Activated CD8-positive, alpha-beta T cell treated with anti-CD3 and anti-CD28 coated beads, Interleukin-2, amount 10 ng/mL, durations not matched to agents 7 days and 5 days (primary cell): ENCODE measurements at regions not wholly inside any gene's neighbourhood (a gene's known extent, or its start where the extent isn't known, plus 50 kb on each side); places are given as distances from the start of the nearest gene placed in this dataset. TPM values are rescaled to one million over a fixed set of nuclear protein-coding genes. Genes with fewer than 3 reads are reported as not detected.

Experiments used
- ATAC-seq: fragments of 150-1000 bp; cut with Tn5 transposase; one replicate; pipeline ENCODE4 v1.10.0; 2021; ENCODE audit warnings: moderate library complexity
- CTCF ChIA-PET: fragments of 350-600 bp; sonication (Branson Sonifier 250); formaldehyde crosslinking; loops from one replicate; lab custom pipeline; 2021; ENCODE audit warnings: antibody characterized with exemption; lab: Charles Lee
- POLR2A ChIA-PET: fragments of 350-600 bp; sonication (Branson Sonifier 250); formaldehyde crosslinking; loops from one replicate; lab custom pipeline; 2021; ENCODE audit warnings: antibody characterized with exemption; lab: Charles Lee
- DNase-seq: peaks from one replicate; pipeline ENCODE4 v3.0.0-alpha.2; 2020
- H3K27ac Mint-ChIP-seq: one replicate; pipeline ENCODE4 v1.8.0; 2021; ENCODE audit warnings: mild to moderate bottlenecking, mixed read lengths
- H3K27me3 Mint-ChIP-seq: one replicate; pipeline ENCODE4 v1.8.0; 2021; ENCODE audit warnings: low read depth, mixed read lengths
- H3K36me3 Mint-ChIP-seq: one replicate; pipeline ENCODE4 v1.8.0; 2021; ENCODE audit warnings: low read depth, mixed read lengths
- H3K4me1 Mint-ChIP-seq: one replicate; pipeline ENCODE4 v1.8.0; 2021; ENCODE audit warnings: low read depth, mixed read lengths
- H3K4me3 Mint-ChIP-seq: one replicate; pipeline ENCODE4 v1.8.0; 2021; ENCODE audit warnings: mild to moderate bottlenecking, mixed read lengths
- H3K9me3 Mint-ChIP-seq: one replicate; pipeline ENCODE4 v1.8.0; 2022; ENCODE audit warnings: mixed read lengths; ENCODE audit not compliant: insufficient read depth
- microRNA-seq: library from miRNA; unstranded; fragments of <30 nt; microRNA quantifications from one replicate; pipeline ENCODE4 v1.2.0, GENCODE V29; 2022

DNA sequence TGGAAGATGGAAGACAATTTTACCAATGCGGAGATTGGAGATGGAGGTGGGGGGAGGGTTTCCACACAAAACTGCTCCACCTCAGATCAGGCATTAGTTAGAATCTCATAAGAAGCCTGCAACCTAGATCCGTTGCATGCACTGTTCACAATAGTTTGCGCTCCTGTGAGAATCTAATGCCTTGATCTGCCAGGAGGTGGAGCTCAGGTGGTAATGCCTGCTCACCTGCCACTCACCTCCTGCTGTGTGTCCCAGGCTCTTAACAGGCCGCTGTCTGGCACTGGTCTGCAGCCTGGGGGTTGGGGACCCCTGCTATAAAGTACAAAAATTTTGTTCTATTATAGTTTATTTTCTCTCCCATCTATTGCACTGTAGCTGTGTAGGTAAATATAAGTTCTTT is 84.9 kb upstream of the FOXG1 start:
- no peak overlapping the region for H3K4me3 Mint-ChIP-seq
- POLR2A ChIA-PET: no interaction called here
- H3K4me1 Mint-ChIP-seq: no peaks in the 10 kb centered on the region
- no peaks in the 10 kb centered on the region for H3K27me3 Mint-ChIP-seq
- CTCF ChIA-PET: no interaction called here
- no peak overlapping the region for H3K27ac Mint-ChIP-seq
- H3K9me3 Mint-ChIP-seq: peaks cover 5% of the 10 kb centered on the region
- no peak for ATAC-seq
- DNase-seq: no peak
- H3K36me3 Mint-ChIP-seq: no peaks in the 10 kb centered on the region

DNA sequence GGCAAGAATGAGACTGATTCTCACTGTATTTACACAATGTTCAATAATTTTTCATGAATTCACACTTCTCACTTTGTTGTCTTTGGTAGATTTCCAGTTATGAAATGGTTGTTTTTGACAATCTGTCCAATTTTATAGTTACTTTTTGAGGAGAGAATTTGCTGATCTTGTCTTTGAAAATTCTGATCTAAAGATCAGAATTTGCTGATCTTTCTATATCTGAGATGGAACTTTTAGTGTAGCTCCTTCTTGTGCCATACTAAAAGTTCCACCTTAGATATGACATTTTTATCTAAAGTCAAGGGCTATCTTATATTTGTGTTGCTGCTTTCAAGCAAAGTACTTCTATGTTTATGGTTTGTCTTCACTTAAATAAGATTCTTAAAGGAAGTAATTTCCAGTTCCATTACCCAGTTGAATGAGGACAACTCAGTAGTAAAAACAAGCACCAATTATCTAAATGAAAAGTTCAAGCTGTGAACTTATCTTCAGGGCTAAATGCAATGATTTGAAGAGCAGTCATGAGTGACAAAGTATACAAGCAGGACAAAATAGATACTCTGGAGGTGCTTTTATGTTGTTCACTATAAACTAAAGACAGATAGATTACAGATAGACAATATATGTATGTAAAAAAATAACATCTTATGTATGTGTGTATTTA is 76.4 kb upstream of the FOXG1 start:
- ChIA-PET POLR2A (no interaction called here), CTCF (no interaction called here)
- no peaks in the 10 kb centered on the region for H3K27me3 Mint-ChIP-seq
- H3K4me3 Mint-ChIP-seq: no peak overlapping the region
- peaks cover 5% of the 10 kb centered on the region for H3K9me3 Mint-ChIP-seq
- no peaks in the 10 kb centered on the region for H3K36me3 Mint-ChIP-seq
- no peak overlapping the region for H3K27ac Mint-ChIP-seq
- no peaks in the 10 kb centered on the region for H3K4me1 Mint-ChIP-seq
- DNase-seq (no peak), ATAC-seq (no peak)

DNA sequence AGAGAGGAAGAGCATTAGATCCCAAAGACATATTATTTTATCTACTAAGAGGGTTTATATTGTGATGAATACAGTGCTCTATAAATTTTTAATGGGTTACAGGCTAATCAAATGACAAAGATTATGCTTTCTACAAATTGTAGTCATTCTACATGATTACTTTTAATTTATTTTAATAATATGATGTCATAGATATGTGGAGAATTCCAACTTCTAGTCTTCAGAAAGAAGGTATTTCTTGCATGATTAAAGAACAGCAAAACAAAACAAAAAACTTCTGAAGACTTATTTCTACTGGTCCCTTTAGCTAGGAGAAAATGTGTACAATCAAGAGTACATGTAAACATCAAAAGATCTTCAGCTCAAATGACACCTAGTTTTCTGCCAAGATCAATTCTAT is 71.5 kb upstream of the FOXG1 start:
- CTCF ChIA-PET: no interaction called here
- POLR2A ChIA-PET: no interaction called here
- ATAC-seq (no peak), DNase-seq (no peak)
- no peaks in the 10 kb centered on the region for H3K27me3 Mint-ChIP-seq
- no peaks in the 10 kb centered on the region for H3K4me1 Mint-ChIP-seq
- no peak overlapping the region for H3K4me3 Mint-ChIP-seq
- no peaks in the 10 kb centered on the region for H3K9me3 Mint-ChIP-seq
- no peak overlapping the region for H3K27ac Mint-ChIP-seq
- H3K36me3 Mint-ChIP-seq: no peaks in the 10 kb centered on the region

DNA sequence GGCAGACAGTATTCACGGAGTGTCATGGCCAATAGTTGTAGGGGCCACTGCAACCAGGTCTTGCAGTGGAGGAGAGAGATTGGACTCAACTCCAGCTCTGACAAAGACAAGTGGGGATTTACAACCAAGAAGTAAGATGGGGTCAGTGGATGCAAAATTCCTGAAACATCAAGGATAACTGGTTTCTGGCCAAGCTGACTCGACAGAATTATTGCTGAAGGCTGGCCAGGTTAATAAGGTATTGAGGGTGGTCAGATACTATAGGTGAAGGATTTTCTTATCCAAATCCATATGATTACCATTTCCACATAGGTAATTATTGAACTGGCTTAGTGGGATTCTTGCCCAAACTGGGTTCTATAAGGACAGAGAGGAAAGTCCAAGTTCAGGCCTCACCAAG is 64.9 kb upstream of the FOXG1 start:
- Mint-ChIP-seq H3K36me3 (no peaks in the 10 kb centered on the region), H3K27me3 (no peaks in the 10 kb centered on the region), H3K27ac (no peak overlapping the region), H3K4me3 (no peak overlapping the region), H3K4me1 (no peaks in the 10 kb centered on the region), H3K9me3 (no peaks in the 10 kb centered on the region)
- ChIA-PET POLR2A (no interaction called here), CTCF (no interaction called here)
- ATAC-seq: no peak
- no peak for DNase-seq

DNA sequence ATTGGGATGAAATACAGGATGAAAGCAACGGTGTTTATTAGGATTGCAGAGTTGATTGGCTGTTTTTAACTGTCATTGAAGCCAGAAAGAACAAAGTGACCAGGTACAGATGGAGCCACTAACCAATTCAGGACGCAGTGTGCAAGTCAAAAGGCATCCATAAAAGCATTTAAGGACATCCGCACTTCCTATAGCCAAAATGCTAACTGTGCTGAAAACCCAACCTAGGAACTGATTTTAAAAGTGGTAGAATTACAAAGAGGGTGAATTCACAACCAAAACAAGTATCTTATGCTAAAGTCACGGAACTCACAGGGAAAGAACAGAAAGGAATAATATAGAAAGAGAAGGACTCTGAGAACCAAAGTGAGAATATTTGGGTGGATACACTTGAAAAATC is 63.1 kb upstream of the FOXG1 start:
- H3K4me3 Mint-ChIP-seq: no peak overlapping the region

DNA sequence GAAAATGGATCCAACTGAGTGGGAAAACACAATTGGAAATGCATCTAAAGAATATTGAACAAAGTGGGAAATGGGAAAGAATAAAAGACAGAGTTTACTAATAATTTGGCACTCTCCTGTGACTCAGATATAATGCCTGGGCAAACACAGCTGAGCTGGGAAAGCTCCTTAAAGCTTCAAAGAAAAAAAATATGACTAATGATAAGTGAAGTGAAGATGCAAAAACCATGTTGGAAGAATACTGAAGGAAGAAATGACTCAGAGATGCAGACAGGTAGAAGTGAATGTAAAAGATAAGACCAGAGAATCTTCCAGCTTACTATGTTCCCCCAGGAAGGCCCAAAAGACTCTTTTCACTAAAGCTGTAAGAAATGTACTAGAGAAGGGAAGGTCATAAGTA is 62.4 kb upstream of the FOXG1 start:
- H3K9me3 Mint-ChIP-seq: no peaks in the 10 kb centered on the region
- H3K27ac Mint-ChIP-seq: no peak overlapping the region
- DNase-seq (no peak), ATAC-seq (no peak)
- ChIA-PET POLR2A (no interaction called here), CTCF (no interaction called here)
- H3K36me3 Mint-ChIP-seq: no peaks in the 10 kb centered on the region
- H3K4me1 Mint-ChIP-seq: no peaks in the 10 kb centered on the region
- no peaks in the 10 kb centered on the region for H3K27me3 Mint-ChIP-seq
- H3K4me3 Mint-ChIP-seq: no peak overlapping the region

More for the DNA sequence above, 63.1 kb upstream of the FOXG1 start:
- no peak overlapping the region for H3K27ac Mint-ChIP-seq
- no peaks in the 10 kb centered on the region for H3K27me3 Mint-ChIP-seq
- DNase-seq (no peak), ATAC-seq (no peak)
- POLR2A ChIA-PET: no interaction called here
- no peaks in the 10 kb centered on the region for H3K9me3 Mint-ChIP-seq
- CTCF ChIA-PET: no interaction called here
- H3K36me3 Mint-ChIP-seq: no peaks in the 10 kb centered on the region
- H3K4me1 Mint-ChIP-seq: no peaks in the 10 kb centered on the region

DNA sequence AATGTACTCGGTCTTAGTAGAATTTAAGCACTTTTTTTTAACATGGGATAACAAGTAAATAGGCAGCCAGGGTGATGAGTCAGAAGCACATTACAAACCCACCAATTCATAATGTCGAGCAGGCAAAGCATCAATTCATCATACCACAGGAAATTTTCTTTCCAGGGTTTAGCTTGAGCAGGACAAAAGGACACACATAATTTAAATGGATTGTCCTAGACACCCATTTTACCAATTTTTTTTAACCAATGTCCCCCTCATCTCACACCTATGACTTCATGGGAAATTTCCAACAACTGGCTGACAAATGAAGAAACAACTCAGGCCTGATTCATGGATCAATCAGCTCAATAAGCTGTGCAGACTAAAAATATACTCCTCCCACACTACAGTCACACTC is 58.8 kb upstream of the FOXG1 start:
- no peak overlapping the region for H3K27ac Mint-ChIP-seq
- DNase-seq (no peak), ATAC-seq (no peak)
- no peaks in the 10 kb centered on the region for H3K27me3 Mint-ChIP-seq
- ChIA-PET POLR2A (no interaction called here), CTCF (no interaction called here)
- peaks cover 4% of the 10 kb centered on the region for H3K9me3 Mint-ChIP-seq
- H3K4me3 Mint-ChIP-seq: no peak overlapping the region
- no peaks in the 10 kb centered on the region for H3K4me1 Mint-ChIP-seq
- no peaks in the 10 kb centered on the region for H3K36me3 Mint-ChIP-seq

DNA sequence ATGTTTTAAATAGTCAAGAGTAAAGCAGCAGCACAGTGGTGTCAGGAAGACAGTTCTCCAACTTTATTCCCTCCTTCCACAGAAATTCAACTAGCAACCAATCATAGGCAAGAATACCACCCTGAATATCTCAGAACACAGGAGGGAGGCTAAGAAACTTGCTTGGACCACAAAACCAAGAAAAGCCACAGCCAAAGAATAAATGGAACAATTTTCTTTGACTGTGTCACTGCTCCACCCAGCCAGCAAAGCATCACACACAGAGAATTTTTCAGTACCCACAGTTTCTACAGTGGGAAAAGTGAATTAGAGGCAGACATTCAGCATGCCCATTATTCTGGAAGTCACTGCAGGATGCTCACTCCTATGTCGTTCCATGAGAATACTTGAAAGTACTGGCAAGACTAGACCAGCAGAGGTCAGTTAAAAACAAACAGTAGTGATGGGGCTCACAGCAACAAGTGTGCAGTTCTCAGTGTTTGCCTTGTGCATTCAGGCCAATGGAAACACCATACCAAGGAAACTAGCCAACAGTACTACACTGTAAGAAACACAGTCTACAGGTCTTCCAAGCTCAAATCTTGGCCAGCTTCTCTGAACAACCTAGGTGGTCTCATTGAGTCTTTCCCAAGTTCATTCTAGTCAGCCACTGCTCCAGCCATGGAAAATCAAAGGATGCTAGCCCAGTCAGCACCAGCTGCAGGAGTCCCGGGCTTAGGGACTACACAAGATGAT is 56.8 kb upstream of the FOXG1 start:
- H3K27me3 Mint-ChIP-seq: no peaks in the 10 kb centered on the region
- DNase-seq: no peak
- ChIA-PET CTCF (no interaction called here), POLR2A (no interaction called here)
- H3K4me1 Mint-ChIP-seq: no peaks in the 10 kb centered on the region
- H3K27ac Mint-ChIP-seq: no peak overlapping the region
- H3K4me3 Mint-ChIP-seq: no peak overlapping the region
- H3K36me3 Mint-ChIP-seq: no peaks in the 10 kb centered on the region
- H3K9me3 Mint-ChIP-seq: peaks cover 4% of the 10 kb centered on the region
- no peak for ATAC-seq

Small RNA genes lying in the stretch of these regions (microRNA-seq; reads per million reads assigned to microRNA genes)
- gene MIR3171 (not detected), gene MIR4307 (not detected)
